ENCODE measurements at regions not wholly inside any gene's neighbourhood (a gene's known extent, or its start where the extent isn't known, plus 50 kb on each side); places are given as distances from the start of the nearest gene placed in this dataset.

DNA sequence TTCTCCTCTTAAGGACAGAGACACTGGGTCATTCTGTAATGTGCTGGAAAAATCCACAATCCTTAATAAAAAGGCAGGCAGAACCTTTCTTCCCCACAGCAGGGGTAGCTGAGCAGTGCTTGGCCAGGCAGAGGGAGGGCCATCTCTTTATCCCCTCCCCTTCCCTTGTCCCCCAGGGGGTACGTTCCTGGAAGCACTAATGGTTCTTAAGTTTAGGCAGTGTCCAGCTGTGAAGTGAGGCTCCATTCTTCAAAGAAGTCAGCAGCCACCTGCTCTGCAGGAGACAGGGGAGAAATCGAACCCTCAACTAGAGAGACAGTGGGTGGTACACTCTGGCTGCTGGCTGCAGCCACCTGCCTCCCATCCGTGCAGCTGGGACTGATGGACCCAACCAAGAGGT, 533.9 kb upstream of the CDH11 start:
- TF ChIP-seq CTCF (IDR thresholded peaks at IDR 0.05) (no peak), POLR2A (IDR thresholded peaks at IDR 0.05) (no peak), EP300 (IDR thresholded peaks at IDR 0.05) (no peak)

Data from suprapubic skin (tissue), 3 donors.